ENCODE measurements at regions not wholly inside any gene's neighbourhood (a gene's known extent, or its start where the extent isn't known, plus 50 kb on each side); places are given as distances from the start of the nearest gene placed in this dataset.

DNA sequence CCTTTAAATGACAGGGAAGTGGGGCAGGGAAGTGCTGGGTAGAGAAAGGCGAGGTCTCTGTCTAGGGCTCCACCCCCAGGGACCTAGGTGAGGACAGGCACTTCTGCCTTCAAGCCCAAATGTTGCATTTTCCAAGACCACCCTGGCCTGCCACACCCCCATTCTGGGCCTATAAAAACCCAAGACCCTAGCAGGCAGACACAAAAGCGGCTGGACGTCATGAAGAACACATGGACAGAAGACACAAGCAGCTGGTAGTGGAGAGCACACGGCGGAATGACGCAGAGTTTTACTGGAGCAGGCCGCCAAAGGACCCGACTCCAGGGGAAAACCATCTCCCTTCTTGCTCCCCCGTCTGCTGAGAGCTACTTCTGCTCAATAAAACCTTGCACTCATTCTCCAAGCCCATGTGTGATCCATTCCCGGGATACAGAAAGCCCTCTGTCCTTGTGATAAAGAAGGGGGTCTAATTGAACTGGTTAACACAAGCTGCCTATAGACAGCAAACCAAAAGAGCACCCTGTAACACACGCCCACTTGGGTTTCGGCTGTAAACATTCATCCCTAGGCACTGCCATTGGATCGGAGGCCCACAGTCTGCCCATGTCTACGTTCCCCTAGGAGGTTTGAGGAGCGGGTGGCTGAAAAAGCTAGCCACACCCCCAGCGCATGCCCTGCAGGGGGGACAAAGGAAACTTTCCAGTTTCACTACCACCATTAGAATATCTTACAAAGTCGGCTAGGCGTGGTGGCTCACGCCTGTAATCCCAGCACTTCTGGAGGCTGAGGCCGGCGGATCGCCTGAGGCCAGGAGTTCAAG is 622.2 kb upstream of the SALL1 start:
- Mint-ChIP-seq H3K4me1 (no peaks in the 10 kb centered on the region), H3K36me3 (no peaks in the 10 kb centered on the region), H3K4me3 (no peak overlapping the region), H3K27me3 (ENCODE audit: low read depth in 3 of 3) (peaks cover 2% of the 10 kb centered on the region in 3 donors), H3K27ac (no peak overlapping the region), H3K9me3 (peaks cover 0 to 10% (median 4%) of the 10 kb centered on the region in 6 donors)
- no peak for DNase-seq

DNA sequence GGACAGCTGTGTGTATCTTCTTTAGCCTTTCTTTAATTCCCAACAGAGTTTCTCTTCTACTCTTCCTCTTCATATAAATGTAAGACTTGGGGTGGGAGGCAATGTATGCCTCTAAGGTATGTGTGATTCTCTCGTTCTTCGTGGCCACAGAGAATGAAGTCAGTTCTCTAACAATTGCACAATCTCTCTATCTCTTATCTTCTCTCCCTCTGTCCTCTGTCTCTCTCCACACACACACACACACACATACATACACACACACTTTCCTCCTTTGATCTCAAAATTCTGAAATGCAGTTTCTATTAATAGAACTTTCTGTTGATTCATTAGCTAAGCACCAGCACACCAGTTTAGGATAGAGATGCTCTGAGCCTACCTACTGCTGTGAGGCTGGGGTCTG is 615.7 kb upstream of the SALL1 start:
- Mint-ChIP-seq H3K27ac (no peak overlapping the region), H3K36me3 (no peaks in the 10 kb centered on the region), H3K9me3 (peaks cover 0 to 7% (median 2%) of the 10 kb centered on the region in 6 donors), H3K27me3 (ENCODE audit: low read depth in 3 of 3) (peaks cover 2% of the 10 kb centered on the region in 3 donors), H3K4me3 (no peak overlapping the region), H3K4me1 (no peaks in the 10 kb centered on the region)
- DNase-seq, result no peak

DNA sequence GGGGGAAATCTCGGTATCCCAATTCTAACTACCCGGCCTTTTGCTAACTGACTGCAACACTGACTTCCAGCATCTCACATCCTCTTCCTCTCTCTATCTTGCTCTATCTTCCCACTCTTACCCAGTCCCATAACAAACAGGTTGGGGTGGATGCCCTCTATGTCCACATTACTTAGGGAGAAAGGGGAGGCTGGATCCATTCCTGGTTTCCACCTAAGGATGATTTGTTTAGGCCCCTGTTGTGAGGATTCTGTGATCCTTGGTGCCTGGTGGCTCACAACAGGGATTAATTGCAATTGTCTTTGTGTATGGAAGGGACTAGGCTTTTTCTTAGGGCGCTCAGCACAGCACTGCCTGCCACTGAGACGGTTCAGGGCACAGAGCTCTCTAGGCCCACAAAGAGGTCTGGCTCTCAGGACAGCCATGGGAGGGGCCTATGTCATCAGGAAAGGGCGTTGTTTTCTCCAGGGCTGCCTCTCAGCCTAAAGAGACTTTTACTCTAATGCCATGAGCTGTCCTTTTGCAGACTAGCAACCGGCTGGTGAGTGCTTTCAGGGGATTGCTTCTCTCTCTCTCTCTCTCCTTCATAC is 612.1 kb upstream of the SALL1 start:
- Mint-ChIP-seq H3K36me3 (no peaks in the 10 kb centered on the region), H3K27me3 (ENCODE audit: low read depth in 3 of 3) (peaks cover 2 to 7% (median 2%) of the 10 kb centered on the region in 3 donors), H3K4me3 (no peak overlapping the region), H3K9me3 (peaks cover 0 to 7% (median 0%) of the 10 kb centered on the region in 6 donors), H3K4me1 (no peaks in the 10 kb centered on the region), H3K27ac (no peak overlapping the region)
- no peak for DNase-seq

DNA sequence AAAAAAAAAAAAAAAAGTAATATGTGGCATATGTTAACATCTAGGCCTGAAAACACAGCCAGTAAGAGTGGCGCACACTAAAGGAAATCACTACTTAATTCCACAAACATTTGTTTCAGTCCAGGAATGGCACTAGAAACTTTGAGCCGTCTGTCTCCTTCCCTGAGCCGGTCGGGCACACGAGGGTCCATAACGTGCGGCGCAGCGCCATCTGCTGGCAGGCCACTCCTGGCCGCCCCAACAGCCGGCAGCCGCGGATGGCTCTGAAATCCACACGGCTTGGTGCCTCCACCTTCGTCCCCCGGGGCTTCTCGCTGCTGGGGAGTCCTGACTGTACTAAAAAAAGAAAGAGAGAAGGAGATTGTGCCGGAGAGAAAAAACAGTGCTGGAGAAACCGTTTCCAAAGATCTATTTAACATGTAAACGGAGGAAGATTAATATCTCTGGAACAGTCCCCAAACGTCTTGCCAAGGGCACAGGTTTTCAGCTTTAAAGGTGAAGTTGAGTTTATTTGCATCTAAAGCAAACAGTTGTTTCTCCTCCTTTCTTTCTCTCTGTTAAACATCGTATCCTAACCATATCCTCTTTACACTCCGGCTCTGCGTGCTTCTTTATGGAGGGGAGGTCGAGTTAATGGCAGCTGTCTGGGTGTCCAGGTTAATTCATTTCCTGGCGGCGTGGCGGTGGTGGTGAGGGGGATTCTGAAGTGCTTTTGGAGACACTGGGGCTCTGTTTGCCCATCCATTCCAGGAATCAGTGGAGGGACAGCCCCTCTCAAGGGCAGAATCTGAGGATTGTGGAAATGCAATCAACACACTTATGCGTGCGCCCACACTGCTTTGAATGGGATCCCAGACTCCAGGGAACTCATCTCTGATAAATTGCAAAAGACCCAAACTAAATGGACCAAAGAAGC is 611.3 kb upstream of the SALL1 start:
- no peaks in the 10 kb centered on the region for H3K4me1 Mint-ChIP-seq
- peak overlapping the region in 1 of 5 donors; percentile 25 for H3K4me3 Mint-ChIP-seq
- peaks cover 0 to 7% (median 0%) of the 10 kb centered on the region in 6 donors for H3K9me3 Mint-ChIP-seq
- no peak overlapping the region for H3K27ac Mint-ChIP-seq
- H3K27me3 Mint-ChIP-seq (ENCODE audit: low read depth in 3 of 3), result peaks cover 2 to 7% (median 2%) of the 10 kb centered on the region in 3 donors
- H3K36me3 Mint-ChIP-seq, result no peaks in the 10 kb centered on the region
- peak in 1 of 3 donors; percentile 0 for DNase-seq

DNA sequence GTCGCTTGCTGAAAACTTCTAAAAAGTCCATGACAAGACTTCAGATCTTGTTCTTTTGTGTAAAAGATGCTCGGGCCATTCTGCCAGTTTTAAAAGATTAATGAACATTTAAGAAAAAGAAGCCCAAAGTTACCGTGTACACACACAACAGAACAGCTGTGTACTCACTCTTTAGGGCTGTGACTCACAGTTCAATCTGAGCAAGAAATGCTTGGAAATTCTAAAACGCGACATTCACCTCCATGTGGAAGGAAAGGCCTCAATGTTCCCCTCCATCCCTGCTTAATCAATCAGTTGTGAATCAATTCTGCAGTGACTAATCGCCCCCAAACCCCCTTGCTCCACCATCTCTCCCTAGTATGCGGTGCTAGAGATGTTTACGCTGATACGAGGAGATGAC is 609.9 kb upstream of the SALL1 start:
- no peak overlapping the region for H3K27ac Mint-ChIP-seq
- H3K27me3 Mint-ChIP-seq (ENCODE audit: low read depth in 3 of 3), result peaks cover 0 to 7% (median 2%) of the 10 kb centered on the region in 3 donors
- H3K4me1 Mint-ChIP-seq, result no peaks in the 10 kb centered on the region
- no peak for DNase-seq
- H3K4me3 Mint-ChIP-seq, result no peak overlapping the region
- peaks cover 0 to 8% (median 0%) of the 10 kb centered on the region in 6 donors for H3K9me3 Mint-ChIP-seq
- H3K36me3 Mint-ChIP-seq, result no peaks in the 10 kb centered on the region

GRCh38 chr16:51759999-51760398 is 608.9 kb upstream of the SALL1 start:
- H3K27ac Mint-ChIP-seq, result no peak overlapping the region
- peaks cover 0 to 13% (median 0%) of the 10 kb centered on the region in 6 donors for H3K9me3 Mint-ChIP-seq
- peaks cover 0 to 7% (median 2%) of the 10 kb centered on the region in 3 donors for H3K27me3 Mint-ChIP-seq (ENCODE audit: low read depth in 3 of 3)
- DNase-seq, result no peak
- H3K36me3 Mint-ChIP-seq, result no peaks in the 10 kb centered on the region
- H3K4me1 Mint-ChIP-seq, result no peaks in the 10 kb centered on the region
- H3K4me3 Mint-ChIP-seq, result no peak overlapping the region

- H3K9me3 Mint-ChIP-seq, result peaks cover 0 to 13% (median 0%) of the 10 kb centered on the region in 6 donors
- H3K27ac Mint-ChIP-seq, result no peak overlapping the region
- no peaks in the 10 kb centered on the region for H3K4me1 Mint-ChIP-seq
- no peak overlapping the region for H3K4me3 Mint-ChIP-seq
- H3K36me3 Mint-ChIP-seq, result no peaks in the 10 kb centered on the region
- H3K27me3 Mint-ChIP-seq (ENCODE audit: low read depth in 3 of 3), result peaks cover 0 to 7% (median 2%) of the 10 kb centered on the region in 3 donors
- DNase-seq, result no peak
These were observed 608.3 kb upstream of the SALL1 start for GRCh38 chr16:51759329-51759728.

DNA sequence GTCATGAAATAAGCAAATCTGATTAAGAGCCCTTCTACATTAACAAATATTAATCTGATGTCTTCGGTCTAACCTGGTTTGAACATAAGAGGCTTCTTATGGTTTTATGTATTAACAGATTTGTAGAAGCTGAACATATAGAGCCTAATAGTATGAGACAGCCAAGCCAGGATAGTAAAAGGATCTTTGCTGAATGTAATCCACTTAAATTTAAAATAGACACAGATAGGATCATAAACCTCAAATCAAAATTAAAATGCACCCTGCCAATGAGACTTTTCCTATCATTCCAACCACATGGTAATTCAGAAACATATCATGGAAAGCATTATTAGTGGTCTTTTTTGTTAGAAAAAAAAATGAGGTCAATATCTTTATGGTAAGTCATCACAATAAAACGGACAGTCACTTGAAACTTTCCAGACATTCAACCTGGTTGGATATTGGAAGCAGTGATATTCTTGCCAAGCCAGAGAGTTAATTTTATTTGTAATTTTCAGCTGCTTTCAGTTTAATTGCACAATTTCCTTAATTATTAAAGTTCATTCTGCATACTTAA is 606.9 kb upstream of the SALL1 start:
- Mint-ChIP-seq H3K36me3 (no peaks in the 10 kb centered on the region), H3K27ac (no peak overlapping the region), H3K9me3 (peaks cover 0 to 13% (median 0%) of the 10 kb centered on the region in 6 donors), H3K4me1 (no peaks in the 10 kb centered on the region), H3K4me3 (no peak overlapping the region), H3K27me3 (ENCODE audit: low read depth in 3 of 3) (peaks cover 0 to 5% (median 2%) of the 10 kb centered on the region in 3 donors)
- no peak for DNase-seq

GRCh38 chr16:51757505-51757904 is 606.4 kb upstream of the SALL1 start:
- no peak overlapping the region for H3K4me3 Mint-ChIP-seq
- no peak overlapping the region for H3K27ac Mint-ChIP-seq
- no peaks in the 10 kb centered on the region for H3K36me3 Mint-ChIP-seq
- peaks cover 0 to 5% (median 2%) of the 10 kb centered on the region in 3 donors for H3K27me3 Mint-ChIP-seq (ENCODE audit: low read depth in 3 of 3)
- H3K9me3 Mint-ChIP-seq, result peaks cover 0 to 13% (median 1%) of the 10 kb centered on the region in 6 donors
- no peak for DNase-seq
- no peaks in the 10 kb centered on the region for H3K4me1 Mint-ChIP-seq

GRCh38 chr16:51757124-51757470 is 606.0 kb upstream of the SALL1 start:
- peaks cover 0 to 5% (median 2%) of the 10 kb centered on the region in 3 donors for H3K27me3 Mint-ChIP-seq (ENCODE audit: low read depth in 3 of 3)
- no peak overlapping the region for H3K4me3 Mint-ChIP-seq
- H3K4me1 Mint-ChIP-seq, result no peaks in the 10 kb centered on the region
- no peak overlapping the region for H3K27ac Mint-ChIP-seq
- no peaks in the 10 kb centered on the region for H3K36me3 Mint-ChIP-seq
- peaks cover 0 to 13% (median 1%) of the 10 kb centered on the region in 6 donors for H3K9me3 Mint-ChIP-seq
- DNase-seq, result no peak

- Mint-ChIP-seq H3K27ac (no peak overlapping the region), H3K9me3 (peaks cover 0 to 10% (median 1%) of the 10 kb centered on the region in 6 donors), H3K36me3 (no peaks in the 10 kb centered on the region), H3K4me3 (no peak overlapping the region), H3K4me1 (no peaks in the 10 kb centered on the region), H3K27me3 (ENCODE audit: low read depth in 3 of 3) (peaks cover 0 to 5% (median 4%) of the 10 kb centered on the region in 3 donors)
- no peak for DNase-seq
These were observed 605.5 kb upstream of the SALL1 start for GRCh38 chr16:51756447-51757123.

- peaks cover 0 to 7% (median 4%) of the 10 kb centered on the region in 3 donors for H3K27me3 Mint-ChIP-seq (ENCODE audit: low read depth in 3 of 3)
- H3K27ac Mint-ChIP-seq, result no peak overlapping the region
- no peaks in the 10 kb centered on the region for H3K4me1 Mint-ChIP-seq
- no peak for DNase-seq
- H3K4me3 Mint-ChIP-seq, result no peak overlapping the region
- no peaks in the 10 kb centered on the region for H3K36me3 Mint-ChIP-seq
- peaks cover 0 to 7% (median 2%) of the 10 kb centered on the region in 6 donors for H3K9me3 Mint-ChIP-seq
These were observed 604.7 kb upstream of the SALL1 start for GRCh38 chr16:51755577-51756355.

Measured in immature natural killer cell (primary cell).